ENCODE measurements at regions not wholly inside any gene's neighbourhood (a gene's known extent, or its start where the extent isn't known, plus 50 kb on each side); places are given as distances from the start of the nearest gene placed in this dataset.

DNA sequence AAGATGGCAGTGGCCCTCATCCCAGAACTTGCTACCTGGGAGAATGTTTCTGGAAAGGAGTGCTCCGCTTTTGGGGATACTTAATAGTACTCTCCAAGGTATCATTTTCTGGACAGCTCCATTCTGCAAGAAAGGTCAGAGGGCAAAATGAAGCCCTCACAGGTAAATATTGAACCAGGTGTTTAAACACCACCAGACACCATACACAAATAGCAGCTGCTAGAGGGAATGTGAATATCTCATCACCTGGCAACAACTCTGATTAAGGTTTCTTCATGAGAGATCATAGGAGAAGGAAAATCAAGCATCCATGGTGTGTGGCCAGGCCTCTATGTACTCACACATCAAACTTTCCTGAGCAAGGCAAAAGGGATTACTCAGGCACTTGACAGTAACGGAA lies 226.1 kb upstream of the FAT3 start:
- TF ChIP-seq, protein P1, sequence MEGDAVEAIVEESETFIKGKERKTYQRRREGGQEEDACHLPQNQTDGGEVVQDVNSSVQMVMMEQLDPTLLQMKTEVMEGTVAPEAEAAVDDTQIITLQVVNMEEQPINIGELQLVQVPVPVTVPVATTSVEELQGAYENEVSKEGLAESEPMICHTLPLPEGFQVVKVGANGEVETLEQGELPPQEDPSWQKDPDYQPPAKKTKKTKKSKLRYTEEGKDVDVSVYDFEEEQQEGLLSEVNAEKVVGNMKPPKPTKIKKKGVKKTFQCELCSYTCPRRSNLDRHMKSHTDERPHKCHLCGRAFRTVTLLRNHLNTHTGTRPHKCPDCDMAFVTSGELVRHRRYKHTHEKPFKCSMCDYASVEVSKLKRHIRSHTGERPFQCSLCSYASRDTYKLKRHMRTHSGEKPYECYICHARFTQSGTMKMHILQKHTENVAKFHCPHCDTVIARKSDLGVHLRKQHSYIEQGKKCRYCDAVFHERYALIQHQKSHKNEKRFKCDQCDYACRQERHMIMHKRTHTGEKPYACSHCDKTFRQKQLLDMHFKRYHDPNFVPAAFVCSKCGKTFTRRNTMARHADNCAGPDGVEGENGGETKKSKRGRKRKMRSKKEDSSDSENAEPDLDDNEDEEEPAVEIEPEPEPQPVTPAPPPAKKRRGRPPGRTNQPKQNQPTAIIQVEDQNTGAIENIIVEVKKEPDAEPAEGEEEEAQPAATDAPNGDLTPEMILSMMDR (IDR thresholded peaks at IDR 0.05): no peak
- TF ChIP-seq CREM (CRISPR knock-in tag; IDR thresholded peaks at IDR 0.05): no peak
- no peak for TF ChIP-seq SMAD3 (CRISPR knock-in tag; IDR thresholded peaks at IDR 0.05; ENCODE audit: borderline replicate concordance)
- no peak for TF ChIP-seq FOXK1 (CRISPR knock-in tag; IDR thresholded peaks at IDR 0.05)
- no peak for TF ChIP-seq GRHL2 (CRISPR knock-in tag; IDR thresholded peaks at IDR 0.05; ENCODE audit: insufficient replicate concordance, severe bottlenecking)
- TF ChIP-seq, protein P2, sequence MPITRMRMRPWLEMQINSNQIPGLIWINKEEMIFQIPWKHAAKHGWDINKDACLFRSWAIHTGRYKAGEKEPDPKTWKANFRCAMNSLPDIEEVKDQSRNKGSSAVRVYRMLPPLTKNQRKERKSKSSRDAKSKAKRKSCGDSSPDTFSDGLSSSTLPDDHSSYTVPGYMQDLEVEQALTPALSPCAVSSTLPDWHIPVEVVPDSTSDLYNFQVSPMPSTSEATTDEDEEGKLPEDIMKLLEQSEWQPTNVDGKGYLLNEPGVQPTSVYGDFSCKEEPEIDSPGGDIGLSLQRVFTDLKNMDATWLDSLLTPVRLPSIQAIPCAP (CRISPR knock-in tag; IDR thresholded peaks at IDR 0.05): no peak
- no peak for TF ChIP-seq TEAD1 (CRISPR knock-in tag; IDR thresholded peaks at IDR 0.05)
- TF ChIP-seq, protein P3, sequence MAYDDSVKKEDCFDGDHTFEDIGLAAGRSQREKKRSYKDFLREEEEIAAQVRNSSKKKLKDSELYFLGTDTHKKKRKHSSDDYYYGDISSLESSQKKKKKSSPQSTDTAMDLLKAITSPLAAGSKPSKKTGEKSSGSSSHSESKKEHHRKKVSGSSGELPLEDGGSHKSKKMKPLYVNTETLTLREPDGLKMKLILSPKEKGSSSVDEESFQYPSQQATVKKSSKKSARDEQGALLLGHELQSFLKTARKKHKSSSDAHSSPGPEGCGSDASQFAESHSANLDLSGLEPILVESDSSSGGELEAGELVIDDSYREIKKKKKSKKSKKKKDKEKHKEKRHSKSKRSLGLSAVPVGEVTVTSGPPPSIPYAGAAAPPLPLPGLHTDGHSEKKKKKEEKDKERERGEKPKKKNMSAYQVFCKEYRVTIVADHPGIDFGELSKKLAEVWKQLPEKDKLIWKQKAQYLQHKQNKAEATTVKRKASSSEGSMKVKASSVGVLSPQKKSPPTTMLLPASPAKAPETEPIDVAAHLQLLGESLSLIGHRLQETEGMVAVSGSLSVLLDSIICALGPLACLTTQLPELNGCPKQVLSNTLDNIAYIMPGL (CRISPR knock-in tag; IDR thresholded peaks at IDR 0.05): no peak
- no peak for TF ChIP-seq ZNF138 (CRISPR knock-in tag; conservative IDR thresholded peaks at IDR 0.05)
- TF ChIP-seq, protein P4, sequence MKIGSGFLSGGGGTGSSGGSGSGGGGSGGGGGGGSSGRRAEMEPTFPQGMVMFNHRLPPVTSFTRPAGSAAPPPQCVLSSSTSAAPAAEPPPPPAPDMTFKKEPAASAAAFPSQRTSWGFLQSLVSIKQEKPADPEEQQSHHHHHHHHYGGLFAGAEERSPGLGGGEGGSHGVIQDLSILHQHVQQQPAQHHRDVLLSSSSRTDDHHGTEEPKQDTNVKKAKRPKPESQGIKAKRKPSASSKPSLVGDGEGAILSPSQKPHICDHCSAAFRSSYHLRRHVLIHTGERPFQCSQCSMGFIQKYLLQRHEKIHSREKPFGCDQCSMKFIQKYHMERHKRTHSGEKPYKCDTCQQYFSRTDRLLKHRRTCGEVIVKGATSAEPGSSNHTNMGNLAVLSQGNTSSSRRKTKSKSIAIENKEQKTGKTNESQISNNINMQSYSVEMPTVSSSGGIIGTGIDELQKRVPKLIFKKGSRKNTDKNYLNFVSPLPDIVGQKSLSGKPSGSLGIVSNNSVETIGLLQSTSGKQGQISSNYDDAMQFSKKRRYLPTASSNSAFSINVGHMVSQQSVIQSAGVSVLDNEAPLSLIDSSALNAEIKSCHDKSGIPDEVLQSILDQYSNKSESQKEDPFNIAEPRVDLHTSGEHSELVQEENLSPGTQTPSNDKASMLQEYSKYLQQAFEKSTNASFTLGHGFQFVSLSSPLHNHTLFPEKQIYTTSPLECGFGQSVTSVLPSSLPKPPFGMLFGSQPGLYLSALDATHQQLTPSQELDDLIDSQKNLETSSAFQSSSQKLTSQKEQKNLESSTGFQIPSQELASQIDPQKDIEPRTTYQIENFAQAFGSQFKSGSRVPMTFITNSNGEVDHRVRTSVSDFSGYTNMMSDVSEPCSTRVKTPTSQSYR (CRISPR knock-in tag; IDR thresholded peaks at IDR 0.05): no peak
- TF ChIP-seq, protein P5, sequence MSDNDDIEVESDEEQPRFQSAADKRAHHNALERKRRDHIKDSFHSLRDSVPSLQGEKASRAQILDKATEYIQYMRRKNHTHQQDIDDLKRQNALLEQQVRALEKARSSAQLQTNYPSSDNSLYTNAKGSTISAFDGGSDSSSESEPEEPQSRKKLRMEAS (CRISPR knock-in tag; IDR thresholded peaks at IDR 0.05): no peak
- TF ChIP-seq CBFB (CRISPR knock-in tag; IDR thresholded peaks at IDR 0.05; ENCODE audit: low read depth): no peak
- no peak for TF ChIP-seq CREB1 (CRISPR knock-in tag; IDR thresholded peaks at IDR 0.05)
